Duodenal mucosa (tissue), 2 donors: ENCODE measurements at regions not wholly inside any gene's neighbourhood (a gene's known extent, or its start where the extent isn't known, plus 50 kb on each side); places are given as distances from the start of the nearest gene placed in this dataset.

Experiments used
- H3K27ac ChIP-seq: one replicate; pipeline ENCODE4 v1.7.0; 2013; ENCODE audit warnings: low read depth, low read length
- H3K27me3 ChIP-seq, 2 donors: one replicate each; pipeline ENCODE4 v1.7.0; 2013; ENCODE audit warnings: low read length in 2 of 2, control low read depth in 1 of 2; ENCODE audit not compliant: insufficient read depth in 2 of 2, control insufficient read depth in 1 of 2
- H3K36me3 ChIP-seq, 2 donors: one replicate each; pipeline ENCODE4 v1.7.0; 2013; ENCODE audit warnings: low read length in 2 of 2, control low read depth in 1 of 2; ENCODE audit not compliant: insufficient read depth in 2 of 2, control insufficient read depth in 1 of 2
- H3K4me1 ChIP-seq, 2 donors: one replicate each; pipeline ENCODE4 v1.7.0; 2013; ENCODE audit warnings: low read length in 2 of 2, control low read depth in 1 of 2; ENCODE audit not compliant: insufficient read depth in 2 of 2, control insufficient read depth in 1 of 2
- H3K4me3 ChIP-seq, 2 donors: one replicate each; pipeline ENCODE4 v1.7.0; 2013; ENCODE audit warnings: low read length in 2 of 2, low read depth in 1 of 2
- H3K9ac ChIP-seq, 2 donors: one replicate each; pipeline ENCODE4 v1.7.0; 2013; ENCODE audit warnings: low read length in 2 of 2, low read depth in 1 of 2
- H3K9me3 ChIP-seq, 2 donors: one replicate each; pipeline ENCODE4 v1.7.0; 2013; ENCODE audit warnings: low read length in 2 of 2, control low read depth in 1 of 2; ENCODE audit not compliant: control insufficient read depth in 1 of 2

DNA sequence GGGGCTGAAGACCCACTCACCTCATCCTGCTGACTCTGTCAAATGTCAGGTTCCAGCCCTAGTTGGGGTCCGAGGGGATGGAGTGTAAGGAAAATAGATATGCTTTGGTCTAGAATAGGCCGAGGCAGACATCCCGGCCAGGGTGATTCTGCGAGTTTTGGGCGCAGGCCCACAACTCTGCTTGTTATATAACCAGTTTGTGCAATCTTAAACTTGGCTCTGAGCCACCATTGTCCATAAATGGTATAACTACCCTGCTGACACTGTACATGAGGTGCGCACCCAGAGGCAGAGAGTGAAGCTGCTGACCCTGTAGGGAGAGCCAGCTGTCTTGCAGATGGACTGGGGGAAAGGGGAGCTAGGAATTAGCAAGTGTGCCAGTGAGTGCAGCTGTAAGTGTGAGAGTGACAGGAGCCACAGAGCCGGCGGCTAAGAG lies 1388.8 kb downstream of the AMY1C start:
- Histone ChIP-seq H3K9ac (no peak overlapping the region), H3K9me3 (peaks cover 0 to 2% of the 10 kb centered on the region in 2 donors), H3K27me3 (no peaks in the 10 kb centered on the region), H3K4me3 (no peak overlapping the region), H3K4me1 (no peaks in the 10 kb centered on the region), H3K27ac (no peak overlapping the region), H3K36me3 (no peaks in the 10 kb centered on the region)

GRCh38 chr1:105172788-105173187 lies 1423.1 kb downstream of the AMY1C start:
- H3K9me3 ChIP-seq = peaks cover 0 to 4% of the 10 kb centered on the region in 2 donors
- no peak overlapping the region for H3K9ac ChIP-seq
- H3K36me3 ChIP-seq = no peaks in the 10 kb centered on the region
- H3K27me3 ChIP-seq = no peaks in the 10 kb centered on the region
- no peak overlapping the region for H3K27ac ChIP-seq
- no peaks in the 10 kb centered on the region for H3K4me1 ChIP-seq
- no peak overlapping the region for H3K4me3 ChIP-seq

GRCh38 chr1:105180789-105181188 lies 1431.1 kb downstream of the AMY1C start:
- H3K4me1 ChIP-seq = no peaks in the 10 kb centered on the region
- H3K27me3 ChIP-seq = no peaks in the 10 kb centered on the region
- H3K36me3 ChIP-seq = no peaks in the 10 kb centered on the region
- H3K9me3 ChIP-seq = no peaks in the 10 kb centered on the region
- H3K4me3 ChIP-seq = no peak overlapping the region
- no peak overlapping the region for H3K9ac ChIP-seq
- no peak overlapping the region for H3K27ac ChIP-seq

DNA sequence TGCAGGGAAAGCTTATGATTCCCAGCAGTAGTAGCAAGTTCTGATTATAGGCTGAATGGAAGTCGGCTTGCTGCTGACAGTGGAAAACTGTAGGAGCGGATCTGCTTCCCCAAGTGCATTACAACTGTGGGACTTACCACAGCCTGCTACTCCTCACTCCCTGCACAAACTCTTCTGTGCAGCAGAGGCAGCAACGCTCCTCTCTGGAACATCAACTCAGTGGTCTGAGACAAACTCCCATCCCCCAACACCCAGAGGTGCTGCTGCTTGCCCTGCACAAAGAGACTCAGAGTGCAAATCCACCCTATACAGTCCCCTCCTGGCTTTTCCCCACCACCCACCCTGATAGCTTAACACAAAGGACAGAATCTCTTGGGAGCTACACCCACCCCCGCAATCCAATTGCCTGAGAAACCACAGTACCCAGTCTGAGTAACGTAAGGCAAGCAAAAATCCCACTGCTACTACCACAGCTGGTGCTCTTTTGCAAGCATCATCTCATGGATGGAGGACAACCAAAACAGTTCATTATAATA lies 1455.2 kb downstream of the AMY1C start:
- H3K4me3 ChIP-seq = no peak overlapping the region
- no peak overlapping the region for H3K9ac ChIP-seq
- peaks cover 4 to 7% of the 10 kb centered on the region in 2 donors for H3K9me3 ChIP-seq
- no peaks in the 10 kb centered on the region for H3K4me1 ChIP-seq
- H3K27ac ChIP-seq = no peak overlapping the region
- H3K27me3 ChIP-seq = no peaks in the 10 kb centered on the region
- H3K36me3 ChIP-seq = no peaks in the 10 kb centered on the region

DNA sequence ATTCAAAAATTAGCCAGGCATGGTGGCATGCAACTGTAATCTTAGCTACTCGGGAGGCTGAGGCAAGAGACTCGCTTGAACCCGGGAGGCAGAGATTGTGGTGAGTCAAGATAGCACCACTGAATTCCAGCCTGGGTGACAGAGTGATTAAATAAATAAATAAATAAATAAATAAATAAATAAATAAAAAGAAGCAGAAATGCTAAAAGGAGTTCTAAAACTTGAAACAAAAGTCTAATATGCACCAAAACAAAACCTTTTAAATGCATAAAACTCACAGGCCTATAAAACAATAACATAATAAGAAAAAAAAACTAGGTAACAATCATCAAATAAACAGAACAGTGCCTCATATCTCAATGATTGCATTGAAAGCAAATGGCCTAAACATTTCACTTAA lies 1458.9 kb downstream of the AMY1C start:
- H3K27ac ChIP-seq = no peak overlapping the region
- H3K36me3 ChIP-seq = no peaks in the 10 kb centered on the region
- peaks cover 0 to 7% of the 10 kb centered on the region in 2 donors for H3K9me3 ChIP-seq
- no peak overlapping the region for H3K9ac ChIP-seq
- H3K4me1 ChIP-seq = no peaks in the 10 kb centered on the region
- no peak overlapping the region for H3K4me3 ChIP-seq
- no peaks in the 10 kb centered on the region for H3K27me3 ChIP-seq

DNA sequence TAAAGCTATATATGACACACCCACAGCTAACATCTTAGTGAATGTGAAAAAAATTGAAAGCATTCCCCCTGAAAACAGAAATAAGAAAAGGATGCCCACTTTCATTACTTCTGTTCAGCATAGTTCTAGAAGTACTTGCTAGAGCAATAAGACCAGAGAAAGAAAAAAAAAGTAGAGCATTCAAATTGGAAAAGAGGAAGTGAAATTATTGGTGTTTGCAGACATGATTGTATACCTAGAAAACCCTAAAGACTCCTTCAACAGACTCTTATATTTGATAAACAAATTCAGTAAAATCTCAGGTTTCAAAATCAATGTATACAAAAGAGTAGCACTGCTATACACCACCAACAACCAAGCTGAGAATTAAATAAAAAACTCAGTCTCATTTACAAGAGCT lies 1461.0 kb downstream of the AMY1C start:
- Histone ChIP-seq H3K27ac (no peak overlapping the region), H3K36me3 (no peaks in the 10 kb centered on the region), H3K4me1 (no peaks in the 10 kb centered on the region), H3K9me3 (peaks cover 0 to 2% of the 10 kb centered on the region in 2 donors), H3K9ac (no peak overlapping the region), H3K4me3 (no peak overlapping the region), H3K27me3 (no peaks in the 10 kb centered on the region)

- no peak overlapping the region for H3K9ac ChIP-seq
- H3K9me3 ChIP-seq = peaks cover 5 to 8% of the 10 kb centered on the region in 2 donors
- no peaks in the 10 kb centered on the region for H3K4me1 ChIP-seq
- H3K36me3 ChIP-seq = no peaks in the 10 kb centered on the region
- H3K4me3 ChIP-seq = no peak overlapping the region
- H3K27me3 ChIP-seq = no peaks in the 10 kb centered on the region
- H3K27ac ChIP-seq = no peak overlapping the region
Observed at GRCh38 chr1:105231378-105231777, 1481.7 kb downstream of the AMY1C start.

- Histone ChIP-seq H3K4me3 (no peak overlapping the region), H3K4me1 (no peaks in the 10 kb centered on the region), H3K9ac (no peak overlapping the region), H3K9me3 (peaks cover 0 to 4% of the 10 kb centered on the region in 2 donors), H3K36me3 (no peaks in the 10 kb centered on the region), H3K27me3 (no peaks in the 10 kb centered on the region), H3K27ac (no peak overlapping the region)
Observed at GRCh38 chr1:105243411-105243810, 1493.7 kb downstream of the AMY1C start.

DNA sequence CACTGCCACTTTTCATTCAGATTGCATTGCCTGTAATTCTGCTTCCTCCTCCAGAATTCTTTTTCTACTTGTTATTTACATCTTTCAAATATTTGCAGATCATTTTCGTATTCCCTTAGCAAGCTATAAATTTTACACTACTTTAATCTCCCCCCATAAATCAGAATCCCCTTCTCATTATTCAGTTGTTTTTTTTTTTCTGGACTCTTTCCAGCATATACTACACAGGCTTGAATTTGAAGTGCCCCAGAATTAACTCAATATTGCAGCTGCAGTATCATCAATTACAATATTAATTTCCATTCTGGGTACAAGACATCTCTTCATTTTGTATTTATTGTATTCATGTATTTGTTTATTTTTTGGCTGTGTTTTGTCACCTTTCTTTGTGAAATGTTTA lies 1494.3 kb downstream of the AMY1C start:
- H3K9ac ChIP-seq = no peak overlapping the region
- H3K27ac ChIP-seq = no peak overlapping the region
- H3K4me1 ChIP-seq = no peaks in the 10 kb centered on the region
- H3K36me3 ChIP-seq = no peaks in the 10 kb centered on the region
- H3K27me3 ChIP-seq = no peaks in the 10 kb centered on the region
- no peak overlapping the region for H3K4me3 ChIP-seq
- H3K9me3 ChIP-seq = peaks cover 0 to 1% of the 10 kb centered on the region in 2 donors

- Histone ChIP-seq H3K4me3 (no peak overlapping the region), H3K9ac (no peak overlapping the region), H3K4me1 (no peaks in the 10 kb centered on the region), H3K27ac (no peak overlapping the region), H3K36me3 (no peaks in the 10 kb centered on the region), H3K27me3 (no peaks in the 10 kb centered on the region), H3K9me3 (no peaks in the 10 kb centered on the region)
Observed at GRCh38 chr1:105254906-105255305, 1505.2 kb downstream of the AMY1C start.

DNA sequence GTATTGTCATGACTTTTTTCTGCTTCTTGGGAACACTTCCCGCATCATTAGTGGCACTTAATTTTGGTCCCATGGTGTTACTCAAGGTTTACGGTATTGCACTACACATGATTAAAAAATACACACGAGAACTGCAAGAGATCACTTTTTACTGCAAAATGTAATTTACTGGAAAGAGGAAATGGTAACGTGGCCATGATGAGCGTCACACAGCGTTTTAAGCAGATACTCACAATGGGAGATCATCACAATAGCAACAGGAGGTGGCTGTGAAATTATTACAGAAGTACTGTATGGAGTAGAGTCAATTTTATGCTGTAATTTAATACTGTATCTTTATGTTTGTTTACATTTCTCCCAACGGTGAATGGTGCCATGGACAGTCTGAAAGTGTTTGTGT lies 1510.3 kb downstream of the AMY1C start:
- no peaks in the 10 kb centered on the region for H3K4me1 ChIP-seq
- H3K36me3 ChIP-seq = no peaks in the 10 kb centered on the region
- no peak overlapping the region for H3K4me3 ChIP-seq
- no peak overlapping the region for H3K27ac ChIP-seq
- H3K27me3 ChIP-seq = no peaks in the 10 kb centered on the region
- H3K9me3 ChIP-seq = no peaks in the 10 kb centered on the region
- no peak overlapping the region for H3K9ac ChIP-seq
